ENCODE measurements at regions not wholly inside any gene's neighbourhood (a gene's known extent, or its start where the extent isn't known, plus 50 kb on each side); places are given as distances from the start of the nearest gene placed in this dataset.

DNA sequence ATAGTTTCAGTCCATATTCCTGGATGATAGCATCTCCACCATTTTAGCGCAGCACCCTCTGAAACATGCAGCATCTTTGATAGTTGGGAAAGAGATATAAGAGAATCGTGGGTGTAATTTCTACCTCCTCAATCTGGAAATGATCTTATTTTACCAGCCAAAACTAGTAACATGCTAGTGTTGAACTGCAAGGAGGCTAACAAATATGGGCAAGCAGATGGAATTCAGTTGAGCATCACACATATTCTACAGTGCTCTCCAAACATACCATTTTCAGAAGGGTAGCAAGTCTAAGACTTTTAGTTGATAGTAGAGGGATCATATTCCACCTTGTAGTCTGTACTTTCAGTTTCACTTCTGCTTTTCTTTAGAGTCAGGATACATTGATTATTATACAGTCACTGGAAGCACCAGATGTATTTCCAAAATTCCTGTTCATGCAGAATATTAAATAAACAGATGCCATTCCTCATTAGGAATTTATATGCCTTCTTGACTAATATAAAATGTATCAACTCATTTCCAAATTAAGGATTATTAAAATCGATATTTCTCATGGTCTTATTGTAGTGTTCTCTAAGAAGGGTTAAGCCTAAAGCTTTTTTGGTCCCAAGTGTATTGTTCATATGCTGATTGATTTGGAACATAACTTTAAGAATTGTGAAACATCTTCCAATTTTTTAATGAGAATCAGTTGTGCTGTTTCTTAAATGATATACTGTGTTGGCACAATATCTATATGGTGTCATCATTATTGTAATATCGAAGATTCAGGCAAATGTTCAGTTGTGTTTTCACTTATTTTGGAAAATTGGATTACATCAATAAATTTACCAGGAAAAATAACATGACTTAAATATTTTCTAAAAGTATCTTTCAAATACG lies 362.0 kb downstream of the CENPW start:
- no peaks in the 10 kb centered on the region for H3K36me3 Mint-ChIP-seq
- Histone ChIP-seq H3K27ac (ENCODE audit: low read length) (no peak overlapping the region), H3K36me3 (ENCODE audit: control insufficient read depth, insufficient read depth, low read length) (no peaks in the 10 kb centered on the region), H3K9me3 (ENCODE audit: control insufficient read depth, insufficient read depth, low read length) (no peaks in the 10 kb centered on the region), H3K27me3 (ENCODE audit: control insufficient read depth, insufficient read depth, low read length) (no peaks in the 10 kb centered on the region), H3K4me3 (ENCODE audit: low read length) (no peak overlapping the region), H3K4me1 (ENCODE audit: control insufficient read depth, insufficient read depth, low read length) (no peaks in the 10 kb centered on the region)
- TF ChIP-seq, protein P1, sequence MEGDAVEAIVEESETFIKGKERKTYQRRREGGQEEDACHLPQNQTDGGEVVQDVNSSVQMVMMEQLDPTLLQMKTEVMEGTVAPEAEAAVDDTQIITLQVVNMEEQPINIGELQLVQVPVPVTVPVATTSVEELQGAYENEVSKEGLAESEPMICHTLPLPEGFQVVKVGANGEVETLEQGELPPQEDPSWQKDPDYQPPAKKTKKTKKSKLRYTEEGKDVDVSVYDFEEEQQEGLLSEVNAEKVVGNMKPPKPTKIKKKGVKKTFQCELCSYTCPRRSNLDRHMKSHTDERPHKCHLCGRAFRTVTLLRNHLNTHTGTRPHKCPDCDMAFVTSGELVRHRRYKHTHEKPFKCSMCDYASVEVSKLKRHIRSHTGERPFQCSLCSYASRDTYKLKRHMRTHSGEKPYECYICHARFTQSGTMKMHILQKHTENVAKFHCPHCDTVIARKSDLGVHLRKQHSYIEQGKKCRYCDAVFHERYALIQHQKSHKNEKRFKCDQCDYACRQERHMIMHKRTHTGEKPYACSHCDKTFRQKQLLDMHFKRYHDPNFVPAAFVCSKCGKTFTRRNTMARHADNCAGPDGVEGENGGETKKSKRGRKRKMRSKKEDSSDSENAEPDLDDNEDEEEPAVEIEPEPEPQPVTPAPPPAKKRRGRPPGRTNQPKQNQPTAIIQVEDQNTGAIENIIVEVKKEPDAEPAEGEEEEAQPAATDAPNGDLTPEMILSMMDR (IDR thresholded peaks at IDR 0.05) = no peak
- no CpG with 5 or more reads among the region's 5 CpGs for WGBS (ENCODE audit: insufficient coverage)
- H3K9me3 Mint-ChIP-seq = peaks cover 6 to 12% of the 10 kb centered on the region in 2 donors
- H3K4me3 Mint-ChIP-seq = no peak overlapping the region
- DNase-seq (no peak), ATAC-seq (no peak)
- H3K4me1 Mint-ChIP-seq = no peaks in the 10 kb centered on the region
- H3K27me3 Mint-ChIP-seq (ENCODE audit: low read depth in 2 of 2) = no peaks in the 10 kb centered on the region
- H3K27ac Mint-ChIP-seq = no peak overlapping the region
- intact Hi-C loops (cut with micrococcal nuclease) = no loop called here

DNA sequence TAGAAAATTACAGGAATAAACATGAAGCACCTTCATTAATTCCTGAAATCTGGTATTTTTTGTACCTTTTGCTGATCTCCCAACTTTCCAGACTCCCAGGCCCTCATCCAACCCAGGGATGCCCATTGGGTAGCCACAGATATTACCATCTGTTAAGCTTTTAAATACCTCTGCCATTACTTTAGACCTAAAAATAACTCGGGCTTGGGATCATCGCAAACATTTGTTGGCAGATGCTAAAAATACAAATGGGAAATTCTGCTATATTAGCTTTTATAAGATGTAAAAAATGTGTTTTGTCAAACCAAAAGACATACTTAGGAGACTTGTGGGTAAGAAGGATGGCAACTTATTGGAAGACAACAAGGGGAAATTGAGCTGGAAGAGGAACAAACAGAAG lies 376.1 kb downstream of the CENPW start:
- intact Hi-C loops (cut with micrococcal nuclease) = no loop called here
- no peak for ATAC-seq
- TF ChIP-seq, protein P1 (IDR thresholded peaks at IDR 0.05) = no peak
- H3K27ac Mint-ChIP-seq = no peak overlapping the region
- H3K9me3 ChIP-seq (ENCODE audit: control insufficient read depth, insufficient read depth, low read length) = no peaks in the 10 kb centered on the region
- H3K4me3 Mint-ChIP-seq = no peak overlapping the region
- no peaks in the 10 kb centered on the region for H3K27me3 Mint-ChIP-seq (ENCODE audit: low read depth in 2 of 2)
- H3K27me3 ChIP-seq (ENCODE audit: control insufficient read depth, insufficient read depth, low read length) = no peaks in the 10 kb centered on the region
- H3K27ac ChIP-seq (ENCODE audit: low read length) = no peak overlapping the region
- 100% methylated on average over 1 of the region's 2 CpGs for WGBS (ENCODE audit: insufficient coverage)
- H3K4me1 Mint-ChIP-seq = no peaks in the 10 kb centered on the region
- H3K4me3 ChIP-seq (ENCODE audit: low read length) = no peak overlapping the region
- no peak for DNase-seq
- no peaks in the 10 kb centered on the region for H3K36me3 Mint-ChIP-seq
- no peaks in the 10 kb centered on the region for H3K9me3 Mint-ChIP-seq
- H3K36me3 ChIP-seq (ENCODE audit: control insufficient read depth, insufficient read depth, low read length) = no peaks in the 10 kb centered on the region
- H3K4me1 ChIP-seq (ENCODE audit: control insufficient read depth, insufficient read depth, low read length) = no peaks in the 10 kb centered on the region

DNA sequence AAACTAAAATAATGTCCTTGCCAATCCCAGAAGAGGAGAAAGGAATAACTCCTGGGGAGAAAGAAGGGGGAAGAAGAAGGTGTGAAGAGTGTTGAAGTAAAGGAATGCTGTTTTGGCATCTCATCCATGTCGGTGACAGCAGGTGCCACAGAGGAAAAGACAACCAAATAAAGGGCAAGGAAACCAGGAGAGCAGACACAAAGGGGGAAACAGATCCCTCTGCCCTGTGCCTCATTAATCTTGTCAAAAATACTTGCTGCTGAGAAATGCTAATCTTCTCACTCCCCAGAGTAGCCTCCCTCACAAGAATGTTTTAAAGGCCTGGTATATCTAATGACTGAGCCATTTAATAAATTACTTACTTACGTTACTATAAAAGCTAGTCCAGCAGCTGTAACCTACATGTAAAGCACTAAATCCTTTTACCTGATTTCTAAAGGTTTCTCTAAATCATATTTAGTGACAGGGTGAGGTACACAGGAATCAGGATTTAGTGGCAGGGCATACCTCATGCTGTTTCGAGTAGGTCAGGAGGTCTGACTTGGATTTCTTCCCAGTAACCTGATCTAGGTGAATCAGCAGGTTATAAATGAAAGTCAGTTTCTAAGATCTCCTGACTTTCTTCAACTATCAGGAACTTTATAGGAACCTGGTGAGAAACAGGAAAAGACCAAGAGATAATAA lies 377.1 kb downstream of the CENPW start:
- H3K4me3 Mint-ChIP-seq = no peak overlapping the region
- Histone ChIP-seq H3K4me3 (ENCODE audit: low read length) (no peak overlapping the region), H3K9me3 (ENCODE audit: control insufficient read depth, insufficient read depth, low read length) (no peaks in the 10 kb centered on the region), H3K27me3 (ENCODE audit: control insufficient read depth, insufficient read depth, low read length) (no peaks in the 10 kb centered on the region), H3K36me3 (ENCODE audit: control insufficient read depth, insufficient read depth, low read length) (no peaks in the 10 kb centered on the region), H3K4me1 (ENCODE audit: control insufficient read depth, insufficient read depth, low read length) (no peaks in the 10 kb centered on the region), H3K27ac (ENCODE audit: low read length) (no peak overlapping the region)
- H3K36me3 Mint-ChIP-seq = no peaks in the 10 kb centered on the region
- H3K4me1 Mint-ChIP-seq = no peaks in the 10 kb centered on the region
- DNase-seq = no peak
- ATAC-seq = no peak
- peaks cover 0 to 2% of the 10 kb centered on the region in 2 donors for H3K9me3 Mint-ChIP-seq
- TF ChIP-seq, protein P1 (IDR thresholded peaks at IDR 0.05) = no peak
- H3K27me3 Mint-ChIP-seq (ENCODE audit: low read depth in 2 of 2) = no peaks in the 10 kb centered on the region
- WGBS (ENCODE audit: insufficient coverage) = 68% methylated on average over 3 of the region's 3 CpGs
- no peak overlapping the region for H3K27ac Mint-ChIP-seq
- intact Hi-C loops (cut with micrococcal nuclease) = no loop called here
